Retinal pigment epithelial cell (primary cell): ENCODE measurements at regions not wholly inside any gene's neighbourhood (a gene's known extent, or its start where the extent isn't known, plus 50 kb on each side); places are given as distances from the start of the nearest gene placed in this dataset.

Source experiments
- DNase-seq: peaks from one replicate; pipeline ENCODE4 v3.0.0-alpha.2; 2010; ENCODE audit warnings: low read depth
- H3K4me3 ChIP-seq: 2 replicates; pipeline ENCODE4 v1.5.1; 2011; ENCODE audit warnings: mild to moderate bottlenecking, low read length, control low read depth, moderate library complexity
- TF ChIP-seq, protein P1 (sequence below): conservative IDR thresholded peaks from 2 replicates; pipeline ENCODE4 v1.5.1; 2011; ENCODE audit warnings: low read depth, low read length, control low read depth, inconsistent platforms

GRCh38 chr2:181178823-181179412 lies 198.5 kb downstream of the UBE2E3 start:
- DNase-seq: no peak
- no peak overlapping the region for H3K4me3 ChIP-seq
- TF ChIP-seq, protein P1, sequence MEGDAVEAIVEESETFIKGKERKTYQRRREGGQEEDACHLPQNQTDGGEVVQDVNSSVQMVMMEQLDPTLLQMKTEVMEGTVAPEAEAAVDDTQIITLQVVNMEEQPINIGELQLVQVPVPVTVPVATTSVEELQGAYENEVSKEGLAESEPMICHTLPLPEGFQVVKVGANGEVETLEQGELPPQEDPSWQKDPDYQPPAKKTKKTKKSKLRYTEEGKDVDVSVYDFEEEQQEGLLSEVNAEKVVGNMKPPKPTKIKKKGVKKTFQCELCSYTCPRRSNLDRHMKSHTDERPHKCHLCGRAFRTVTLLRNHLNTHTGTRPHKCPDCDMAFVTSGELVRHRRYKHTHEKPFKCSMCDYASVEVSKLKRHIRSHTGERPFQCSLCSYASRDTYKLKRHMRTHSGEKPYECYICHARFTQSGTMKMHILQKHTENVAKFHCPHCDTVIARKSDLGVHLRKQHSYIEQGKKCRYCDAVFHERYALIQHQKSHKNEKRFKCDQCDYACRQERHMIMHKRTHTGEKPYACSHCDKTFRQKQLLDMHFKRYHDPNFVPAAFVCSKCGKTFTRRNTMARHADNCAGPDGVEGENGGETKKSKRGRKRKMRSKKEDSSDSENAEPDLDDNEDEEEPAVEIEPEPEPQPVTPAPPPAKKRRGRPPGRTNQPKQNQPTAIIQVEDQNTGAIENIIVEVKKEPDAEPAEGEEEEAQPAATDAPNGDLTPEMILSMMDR: peak; percentile 54

- no peak for DNase-seq
- H3K4me3 ChIP-seq: no peak overlapping the region
- TF ChIP-seq, protein P1: no peak
Measured at GRCh38 chr2:181183878-181184542, 203.6 kb downstream of the UBE2E3 start.

DNA sequence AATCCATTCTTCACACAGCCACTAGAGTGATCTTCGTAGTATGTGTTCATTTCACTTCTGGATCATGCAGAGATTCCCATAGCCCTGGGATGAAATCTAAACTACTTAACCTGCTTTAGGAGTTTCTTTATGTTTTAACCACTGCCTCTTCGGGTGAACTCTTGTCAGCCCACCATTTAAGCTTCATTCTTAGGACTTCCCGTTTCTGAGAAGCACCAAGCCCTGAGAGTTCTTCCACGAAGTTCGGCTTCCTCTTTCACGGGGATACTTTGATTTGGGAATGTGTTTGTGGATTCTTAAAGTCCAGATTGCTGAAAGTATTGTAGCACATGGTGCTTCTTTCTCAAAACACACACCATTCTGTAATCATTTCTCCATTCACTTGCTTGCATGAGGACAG lies 205.0 kb downstream of the UBE2E3 start:
- no peak for DNase-seq
- H3K4me3 ChIP-seq: no peak overlapping the region
- TF ChIP-seq, protein P1: no peak

DNA sequence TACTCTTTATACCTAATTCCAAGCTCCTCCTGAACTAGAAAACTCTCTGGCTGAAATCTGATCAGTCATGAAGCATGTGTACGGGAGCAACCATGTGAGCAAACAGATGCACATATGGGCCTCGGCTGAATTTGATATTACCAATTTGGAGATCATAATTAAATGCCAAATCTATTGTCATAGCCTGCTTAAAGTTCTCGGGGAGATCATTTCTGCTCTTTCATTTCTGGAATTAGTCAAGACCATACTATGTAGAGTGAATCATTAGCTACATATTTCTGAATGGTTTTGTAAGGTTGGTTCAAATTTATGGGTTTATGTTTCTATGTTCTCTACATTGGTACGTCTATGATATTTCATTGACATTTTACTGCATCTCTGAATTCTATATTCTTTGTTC lies 205.5 kb downstream of the UBE2E3 start:
- TF ChIP-seq, protein P1: no peak
- DNase-seq: no peak
- H3K4me3 ChIP-seq: no peak overlapping the region

DNA sequence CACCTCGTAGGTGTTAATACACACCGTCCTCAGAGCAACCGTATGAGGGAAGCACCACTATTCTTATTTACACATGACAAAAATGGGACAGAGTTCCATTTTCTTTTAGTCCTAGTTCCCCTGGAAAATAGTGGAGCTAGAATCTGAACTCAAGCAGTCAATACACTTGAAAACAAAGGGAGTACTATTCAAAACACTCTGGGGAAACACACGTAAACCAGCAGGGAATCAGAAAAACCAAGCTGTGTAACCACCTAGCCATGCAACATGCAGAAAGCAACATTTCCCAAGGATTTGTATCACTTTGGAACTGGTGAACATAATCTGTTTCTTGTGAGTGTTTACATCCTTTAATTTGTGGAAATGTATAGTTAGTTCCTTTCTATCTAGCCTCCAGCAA lies 208.2 kb downstream of the UBE2E3 start:
- TF ChIP-seq, protein P1: no peak
- DNase-seq: no peak

GRCh38 chr2:181189951-181190350 lies 209.5 kb downstream of the UBE2E3 start:
- H3K4me3 ChIP-seq: no peak overlapping the region
- TF ChIP-seq, protein P1: no peak
- no peak for DNase-seq

More for the DNA sequence above, 208.2 kb downstream of the UBE2E3 start:
- no peak overlapping the region for H3K4me3 ChIP-seq

DNA sequence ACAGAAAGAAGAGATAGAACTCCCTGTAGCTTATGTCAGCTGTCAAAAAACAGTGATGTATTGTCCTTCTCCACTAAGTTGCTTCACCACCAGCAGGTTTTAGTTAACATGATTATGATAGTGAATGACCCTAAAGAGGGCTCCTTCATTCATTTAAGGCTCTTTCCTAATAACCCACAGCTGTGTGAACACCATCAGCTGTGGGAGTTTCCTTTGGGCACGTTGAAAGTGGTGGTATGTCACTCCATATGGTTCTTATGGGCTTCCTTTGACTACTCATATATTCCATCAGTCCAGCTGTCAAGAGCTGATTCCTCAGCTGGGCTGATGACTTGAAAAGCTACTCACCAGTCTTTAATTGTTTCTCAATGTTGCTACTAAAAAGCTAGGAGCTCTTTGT lies 210.3 kb downstream of the UBE2E3 start:
- no peak for DNase-seq

More for the DNA sequence above, 210.3 kb downstream of the UBE2E3 start:
- TF ChIP-seq, protein P1: no peak
- no peak overlapping the region for H3K4me3 ChIP-seq
